ENCODE measurements at regions not wholly inside any gene's neighbourhood (a gene's known extent, or its start where the extent isn't known, plus 50 kb on each side); places are given as distances from the start of the nearest gene placed in this dataset.

DNA sequence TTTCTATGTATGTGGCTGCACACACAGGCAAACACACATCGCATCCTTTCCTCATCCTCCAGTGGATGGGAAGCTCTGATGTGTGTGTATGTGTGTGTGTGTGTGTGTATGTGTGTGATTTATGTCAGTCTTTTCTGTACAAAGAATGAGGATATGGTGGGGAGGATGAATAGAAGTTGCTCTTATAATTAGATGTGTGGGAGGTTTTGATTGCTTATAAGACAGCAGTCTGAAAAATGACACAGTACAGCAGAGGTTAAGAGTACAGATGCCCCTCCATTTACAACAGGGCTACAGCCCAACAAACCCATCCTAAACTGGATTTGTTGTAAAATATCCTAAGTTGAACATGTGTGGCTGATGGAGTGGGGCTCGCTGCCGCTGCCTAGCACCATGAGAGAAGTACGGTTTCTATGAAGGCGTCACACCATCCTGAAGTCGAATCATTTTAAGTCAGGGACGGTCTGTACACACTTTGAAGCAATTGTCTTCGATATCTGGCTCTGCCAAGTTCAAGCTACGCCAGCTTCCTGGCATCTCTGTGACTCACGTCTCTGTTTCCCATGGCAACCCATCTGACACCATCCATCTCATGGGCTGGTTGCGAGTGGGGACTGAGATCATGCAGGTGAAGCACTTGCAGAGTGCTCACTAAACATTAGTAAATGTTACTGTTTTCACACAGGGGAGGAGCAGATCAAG lies 252.6 kb downstream of the MYLK4 start:
- no peak for DNase-seq
- CTCF ChIA-PET, result no interaction called here
- Mint-ChIP-seq H3K27ac (no peak overlapping the region), H3K4me1 (ENCODE audit: low read depth) (no peaks in the 10 kb centered on the region), H3K36me3 (ENCODE audit: low read depth) (no peaks in the 10 kb centered on the region), H3K27me3 (peaks cover 9% of the 10 kb centered on the region), H3K9me3 (no peaks in the 10 kb centered on the region), H3K4me3 (no peak overlapping the region)
- no peak for TF ChIP-seq CTCF (IDR thresholded peaks at IDR 0.05)
- no peak for ATAC-seq
- POLR2A ChIA-PET, result no interaction called here
- intact Hi-C loops (cut with micrococcal nuclease), result no loop called here

DNA sequence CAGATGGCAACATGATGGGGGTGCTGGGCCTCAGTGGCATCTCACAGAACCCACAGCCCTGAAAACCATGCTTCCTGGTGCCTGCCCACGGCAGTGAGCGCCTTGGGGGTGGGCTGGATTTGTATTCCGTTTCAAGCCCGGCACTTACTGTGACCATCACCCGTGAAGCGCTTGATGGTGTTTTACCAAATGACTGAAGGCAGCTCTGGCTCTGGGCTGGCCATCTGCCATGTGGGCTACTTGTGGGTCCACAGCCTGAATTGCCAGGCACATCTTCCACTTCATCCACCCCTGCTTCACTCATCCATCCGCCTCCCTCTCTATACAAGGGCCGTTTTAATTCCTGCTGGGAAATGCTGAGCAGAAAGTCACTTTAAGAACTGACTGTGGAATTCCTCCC lies 250.9 kb upstream of the GMDS start:
- ATAC-seq (no peak), DNase-seq (no peak)
- Mint-ChIP-seq H3K36me3 (ENCODE audit: low read depth) (no peaks in the 10 kb centered on the region), H3K9me3 (no peaks in the 10 kb centered on the region), H3K4me1 (ENCODE audit: low read depth) (no peaks in the 10 kb centered on the region), H3K27me3 (peaks cover 6% of the 10 kb centered on the region), H3K4me3 (no peak overlapping the region), H3K27ac (no peak overlapping the region)
- intact Hi-C loops (cut with micrococcal nuclease), result no loop called here
- no peak for TF ChIP-seq CTCF (IDR thresholded peaks at IDR 0.05)
- CTCF ChIA-PET, result no interaction called here
- POLR2A ChIA-PET, result no interaction called here

DNA sequence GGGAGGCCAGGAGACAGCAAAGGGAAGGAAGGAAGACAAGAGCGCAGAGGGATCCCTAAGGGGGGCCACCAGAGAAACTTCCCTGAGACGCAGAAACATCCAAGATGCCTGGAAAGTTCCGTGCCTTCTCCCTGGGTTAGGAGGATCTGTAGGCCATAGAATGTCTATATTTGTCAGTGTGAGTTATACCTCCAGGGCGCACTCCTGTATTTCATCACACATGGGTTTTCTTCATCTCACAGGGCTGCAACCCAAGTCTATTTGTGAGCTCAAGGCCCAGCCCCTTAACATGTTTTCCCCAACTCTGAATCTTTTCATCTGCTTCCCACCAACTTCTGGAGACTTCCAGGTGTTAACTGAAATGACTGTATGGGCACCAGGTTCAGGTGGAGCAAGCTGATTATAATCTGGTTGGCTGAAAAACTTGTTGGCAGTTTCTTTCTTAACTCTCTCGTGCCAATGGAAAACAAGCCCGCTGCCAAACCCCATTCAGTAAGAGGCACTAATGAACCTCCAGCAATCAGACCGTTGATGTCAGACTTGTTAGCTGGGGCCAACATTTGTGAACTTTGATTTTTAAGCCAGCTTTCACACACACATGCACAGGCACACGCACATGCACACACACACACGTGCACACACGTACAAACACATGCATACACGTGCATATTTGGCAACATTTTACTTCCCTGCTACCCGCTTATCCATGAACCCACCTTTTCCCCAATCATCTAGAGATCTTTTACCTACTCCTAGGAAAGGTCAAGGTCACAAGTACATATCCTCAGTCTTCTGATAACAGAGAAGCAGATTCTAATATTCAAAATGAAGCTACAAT lies 247.5 kb upstream of the GMDS start:
- Mint-ChIP-seq H3K9me3 (no peaks in the 10 kb centered on the region), H3K4me1 (ENCODE audit: low read depth) (no peaks in the 10 kb centered on the region), H3K36me3 (ENCODE audit: low read depth) (no peaks in the 10 kb centered on the region), H3K4me3 (no peak overlapping the region), H3K27me3 (peaks cover 6% of the 10 kb centered on the region), H3K27ac (no peak overlapping the region)
- ChIA-PET CTCF (interaction anchor here (1.0 kb wide), 1 partner anchor 31 kb away, joined by 3 read pairs; no protein-coding TSS in a partner anchor), POLR2A (no interaction called here)
- no peak for TF ChIP-seq CTCF (IDR thresholded peaks at IDR 0.05)
- ATAC-seq, result no peak
- no peak for DNase-seq
- intact Hi-C loops (cut with micrococcal nuclease), result no loop called here

DNA sequence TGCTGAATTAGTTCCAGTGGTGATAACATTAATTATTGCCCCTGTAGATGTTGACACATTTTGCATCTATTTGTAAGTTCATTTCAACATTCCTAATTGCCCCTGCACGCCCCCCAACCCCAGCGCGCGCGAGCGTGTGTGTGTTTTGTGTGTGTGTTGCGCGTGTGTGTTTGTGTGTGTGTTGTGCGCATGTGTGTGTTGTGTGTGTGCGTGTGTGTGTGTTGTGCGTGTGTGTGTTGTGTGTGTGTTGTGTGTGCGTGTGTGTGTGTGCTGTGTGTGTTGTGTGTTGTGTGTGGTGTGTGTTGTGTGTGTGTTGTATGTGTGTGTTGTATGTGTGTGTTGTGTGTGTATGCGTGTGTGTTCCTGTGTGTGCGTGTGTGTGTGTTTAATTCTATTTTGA lies 245.7 kb upstream of the GMDS start:
- H3K4me3 Mint-ChIP-seq, result no peak overlapping the region
- H3K27ac Mint-ChIP-seq, result no peak overlapping the region
- intact Hi-C loops (cut with micrococcal nuclease), result no loop called here
- H3K36me3 Mint-ChIP-seq (ENCODE audit: low read depth), result no peaks in the 10 kb centered on the region
- ATAC-seq (no peak), DNase-seq (no peak)
- POLR2A ChIA-PET, result no interaction called here
- no peaks in the 10 kb centered on the region for H3K4me1 Mint-ChIP-seq (ENCODE audit: low read depth)
- no peak for TF ChIP-seq CTCF (IDR thresholded peaks at IDR 0.05)
- no peaks in the 10 kb centered on the region for H3K9me3 Mint-ChIP-seq
- H3K27me3 Mint-ChIP-seq, result peaks cover 2% of the 10 kb centered on the region
- CTCF ChIA-PET, result interaction anchor here (1.5 kb wide), 1 partner anchor 16 kb away, joined by 3 read pairs; no protein-coding TSS in a partner anchor

DNA sequence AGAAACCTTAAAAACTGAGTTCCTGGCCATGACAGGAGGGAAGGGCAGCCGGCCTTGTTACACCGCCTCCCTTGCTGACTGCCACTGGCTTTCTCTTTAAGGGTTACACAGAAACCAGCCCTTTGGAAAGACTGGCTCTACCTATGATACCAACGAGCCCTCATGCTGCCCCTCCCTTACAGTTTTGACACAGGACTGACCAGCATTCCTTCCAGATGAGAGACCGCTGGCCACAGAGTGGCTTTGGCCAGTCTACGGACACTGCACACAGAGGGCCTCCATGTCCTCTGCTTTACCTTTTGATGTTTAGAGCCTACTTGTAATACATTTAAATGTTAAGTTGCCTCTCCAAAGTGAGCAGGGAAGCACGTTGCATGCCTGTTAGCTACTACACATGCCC lies 243.2 kb upstream of the GMDS start:
- Mint-ChIP-seq H3K4me3 (no peak overlapping the region), H3K27me3 (peaks cover 2% of the 10 kb centered on the region), H3K4me1 (ENCODE audit: low read depth) (no peaks in the 10 kb centered on the region), H3K36me3 (ENCODE audit: low read depth) (no peaks in the 10 kb centered on the region), H3K9me3 (peaks cover 1% of the 10 kb centered on the region), H3K27ac (no peak overlapping the region)
- ATAC-seq (no peak), DNase-seq (no peak)
- ChIA-PET CTCF (no interaction called here), POLR2A (no interaction called here)
- no peak for TF ChIP-seq CTCF (IDR thresholded peaks at IDR 0.05)
- intact Hi-C loops (cut with micrococcal nuclease), result no loop called here

Measured in activated CD8-positive, alpha-beta T cell treated with anti-CD3 and anti-CD28 coated beads for 36 hours (primary cell).